GM19452 (cell line): ENCODE measurements at regions not wholly inside any gene's neighbourhood (a gene's known extent, or its start where the extent isn't known, plus 50 kb on each side); places are given as distances from the start of the nearest gene placed in this dataset.
"Not testable (repeated sequence)": the region's sequence is repeated elsewhere in the genome, so short reads cannot be mapped to it uniquely, and the experiment has no call there.

Experiments
- ATAC-seq: cut with Tn5 transposase; IDR thresholded peaks from one replicate; pipeline ENCODE4 v1.9.1; 2021; ENCODE audit not compliant: unreplicated experiment

GRCh38 chr1:4166713-4167112, 266.6 kb upstream of the C1orf174 start:
- no peak for ATAC-seq

- no peak for ATAC-seq
These were observed 269.9 kb upstream of the C1orf174 start for GRCh38 chr1:4169991-4170390.

- ATAC-seq, result no peak
These were observed 270.7 kb upstream of the C1orf174 start for GRCh38 chr1:4170548-4171340.

- no peak for ATAC-seq
These were observed 271.7 kb upstream of the C1orf174 start for GRCh38 chr1:4171480-4172450.

- ATAC-seq, result no peak
These were observed 272.9 kb upstream of the C1orf174 start for GRCh38 chr1:4172644-4173599.

- no peak for ATAC-seq
These were observed 273.7 kb upstream of the C1orf174 start for GRCh38 chr1:4173731-4174130.

GRCh38 chr1:4174291-4175200, 274.5 kb upstream of the C1orf174 start:
- no peak for ATAC-seq

- no peak for ATAC-seq
These were observed 275.7 kb upstream of the C1orf174 start for GRCh38 chr1:4175566-4176405.

- ATAC-seq, result no peak
These were observed 276.8 kb upstream of the C1orf174 start for GRCh38 chr1:4176841-4177240.

- no peak for ATAC-seq
These were observed 277.5 kb upstream of the C1orf174 start for GRCh38 chr1:4177425-4178150.

- no peak for ATAC-seq
These were observed 278.5 kb upstream of the C1orf174 start for GRCh38 chr1:4178501-4179113.

GRCh38 chr1:4179914-4180735, 280.1 kb upstream of the C1orf174 start:
- ATAC-seq, result no peak

- ATAC-seq, result not testable (repeated sequence)
These were observed 286.4 kb upstream of the C1orf174 start for GRCh38 chr1:4186486-4186885.

GRCh38 chr1:4203501-4203900, 303.4 kb upstream of the C1orf174 start:
- no peak for ATAC-seq

GRCh38 chr1:4207183-4207582, 307.1 kb upstream of the C1orf174 start:
- ATAC-seq, result no peak

- no peak for ATAC-seq
These were observed 308.0 kb upstream of the C1orf174 start for GRCh38 chr1:4207842-4208692.
